IgD-negative memory B cell (primary cell): ENCODE measurements at regions not wholly inside any gene's neighbourhood (a gene's known extent, or its start where the extent isn't known, plus 50 kb on each side); places are given as distances from the start of the nearest gene placed in this dataset.

Source experiments
- H3K27ac Mint-ChIP-seq, 3 donors: one replicate each; pipeline ENCODE4 v1.8.0; 2020 to 2022; ENCODE audit warnings: mild to moderate bottlenecking in 3 of 3, mixed read lengths in 3 of 3, moderate library complexity in 1 of 3
- H3K27me3 Mint-ChIP-seq: one replicate; pipeline ENCODE4 v1.8.0; 2021; ENCODE audit warnings: mixed read lengths
- H3K36me3 Mint-ChIP-seq: one replicate; pipeline ENCODE4 v1.8.0; 2020; ENCODE audit warnings: mild to moderate bottlenecking, mixed read lengths
- H3K4me1 Mint-ChIP-seq, 3 donors: one replicate each; pipeline ENCODE4 v1.8.0; 2020 to 2022; ENCODE audit warnings: mixed read lengths in 3 of 3, mild to moderate bottlenecking in 1 of 3
- H3K4me3 Mint-ChIP-seq, 4 donors: one replicate each; pipeline ENCODE4 v1.8.0; 2020 to 2022; ENCODE audit warnings: mild to moderate bottlenecking in 4 of 4, mixed read lengths in 4 of 4, moderate library complexity in 3 of 4
- H3K9me3 Mint-ChIP-seq, 3 donors: one replicate each; pipeline ENCODE4 v1.8.0; 2020 to 2021; ENCODE audit warnings: mixed read lengths in 3 of 3, mild to moderate bottlenecking in 1 of 3

GRCh38 chr10:56943221-56943755, 582.2 kb upstream of the ZWINT start:
- Mint-ChIP-seq H3K27ac (no peak overlapping the region), H3K27me3 (no peaks in the 10 kb centered on the region), H3K36me3 (peaks cover 1% of the 10 kb centered on the region), H3K9me3 (peaks cover 6 to 8% (median 6%) of the 10 kb centered on the region in 3 donors), H3K4me3 (no peak overlapping the region), H3K4me1 (no peaks in the 10 kb centered on the region)

- peak overlapping the region in 1 of 3 donors; percentile 25 for H3K27ac Mint-ChIP-seq
- H3K9me3 Mint-ChIP-seq = peaks cover 4 to 16% (median 5%) of the 10 kb centered on the region in 3 donors
- no peaks in the 10 kb centered on the region for H3K36me3 Mint-ChIP-seq
- peak overlapping the region in 1 of 4 donors; percentile 49 for H3K4me3 Mint-ChIP-seq
- H3K4me1 Mint-ChIP-seq = no peaks in the 10 kb centered on the region
- no peaks in the 10 kb centered on the region for H3K27me3 Mint-ChIP-seq
These were observed 573.5 kb upstream of the ZWINT start for GRCh38 chr10:56934515-56934914.

DNA sequence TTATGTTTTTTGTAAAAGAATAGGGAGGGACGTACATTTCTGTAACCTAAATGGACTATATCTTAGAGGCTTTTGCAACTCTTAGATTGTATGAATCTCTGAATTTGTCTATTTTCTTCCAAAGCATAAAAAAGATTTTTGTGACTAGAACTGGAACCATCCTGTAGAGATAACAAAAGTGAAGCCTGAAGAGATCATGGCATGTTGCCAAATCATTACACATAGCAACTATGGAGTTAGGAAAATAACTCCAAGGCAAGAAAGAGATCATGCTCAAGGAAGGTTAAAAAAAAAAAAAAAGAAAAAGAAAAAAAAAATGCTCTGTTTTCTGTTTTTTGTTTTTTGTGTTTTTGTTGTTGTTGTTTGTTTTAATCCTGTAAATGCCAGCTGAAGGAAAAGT, 567.7 kb upstream of the ZWINT start:
- Mint-ChIP-seq H3K36me3 (no peaks in the 10 kb centered on the region), H3K27ac (no peak overlapping the region), H3K9me3 (peaks cover 2 to 17% (median 7%) of the 10 kb centered on the region in 3 donors), H3K4me3 (no peak overlapping the region), H3K27me3 (no peaks in the 10 kb centered on the region), H3K4me1 (no peaks in the 10 kb centered on the region)

DNA sequence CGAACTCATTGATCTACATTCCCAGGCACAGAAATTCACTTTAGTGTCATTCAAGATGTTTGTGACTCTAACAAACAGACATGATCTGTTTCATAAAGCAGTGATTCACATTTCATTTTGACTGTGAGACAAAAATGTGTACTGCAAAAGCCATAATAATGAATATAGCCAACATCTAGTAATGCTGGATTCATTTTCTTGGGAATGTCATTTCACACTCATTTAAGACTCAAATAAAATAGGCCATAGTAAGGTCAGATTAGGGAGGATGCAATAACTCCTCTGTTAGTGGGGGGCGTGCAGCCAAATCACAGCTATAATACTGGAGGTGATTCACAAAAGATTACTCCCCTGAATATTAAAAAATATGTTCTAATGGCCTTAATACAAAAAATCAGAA, 566.6 kb upstream of the ZWINT start:
- Mint-ChIP-seq H3K4me1 (no peaks in the 10 kb centered on the region), H3K27me3 (no peaks in the 10 kb centered on the region), H3K27ac (no peak overlapping the region), H3K4me3 (no peak overlapping the region), H3K36me3 (no peaks in the 10 kb centered on the region), H3K9me3 (peaks cover 2 to 19% (median 7%) of the 10 kb centered on the region in 3 donors)

- no peaks in the 10 kb centered on the region for H3K4me1 Mint-ChIP-seq
- H3K36me3 Mint-ChIP-seq = no peaks in the 10 kb centered on the region
- no peaks in the 10 kb centered on the region for H3K27me3 Mint-ChIP-seq
- H3K4me3 Mint-ChIP-seq = no peak overlapping the region
- H3K9me3 Mint-ChIP-seq = peaks cover 0 to 14% (median 7%) of the 10 kb centered on the region in 3 donors
- no peak overlapping the region for H3K27ac Mint-ChIP-seq
These were observed 559.7 kb upstream of the ZWINT start for GRCh38 chr10:56920601-56921261.

DNA sequence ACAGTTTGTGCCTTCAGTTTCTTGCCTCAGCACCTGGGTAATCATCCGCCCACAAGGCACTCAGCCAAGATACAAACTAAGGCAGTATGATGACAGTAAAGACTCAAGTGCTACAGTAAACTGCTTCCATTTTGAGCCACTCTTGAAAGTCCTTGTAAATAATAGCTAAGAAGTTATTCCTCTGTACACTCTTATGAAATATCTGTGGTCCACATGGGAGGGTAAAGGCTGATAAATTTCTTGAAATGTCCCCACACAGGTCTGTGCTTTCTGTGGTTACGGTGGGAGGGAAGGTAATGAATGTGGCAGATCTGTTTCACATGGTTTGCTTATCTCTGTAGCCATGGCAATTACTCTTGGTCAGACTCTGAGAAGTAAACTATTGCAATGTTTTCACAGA, 551.0 kb upstream of the ZWINT start:
- Mint-ChIP-seq H3K4me3 (no peak overlapping the region), H3K4me1 (no peaks in the 10 kb centered on the region), H3K36me3 (peaks cover 1% of the 10 kb centered on the region), H3K27ac (no peak overlapping the region), H3K9me3 (peaks cover 0 to 4% (median 2%) of the 10 kb centered on the region in 3 donors), H3K27me3 (no peaks in the 10 kb centered on the region)

DNA sequence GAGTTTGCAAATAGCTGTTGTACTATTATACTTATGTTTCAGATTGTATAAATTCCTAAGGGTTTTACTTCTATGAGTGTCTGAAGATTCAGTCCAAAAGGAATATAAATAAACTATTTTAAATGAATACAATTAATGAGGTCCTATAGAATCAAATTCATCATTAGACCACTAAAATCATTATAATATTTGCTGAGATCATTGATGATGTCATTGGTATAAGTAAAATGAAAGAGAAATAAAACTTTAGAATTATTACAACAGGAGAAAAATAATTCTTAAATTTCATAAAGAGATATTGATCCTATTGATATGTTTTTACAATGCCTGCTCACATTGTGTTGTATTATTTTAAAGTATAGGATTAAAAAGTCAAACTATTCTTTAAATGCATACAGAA, 544.0 kb upstream of the ZWINT start:
- Mint-ChIP-seq H3K4me3 (no peak overlapping the region), H3K27me3 (no peaks in the 10 kb centered on the region), H3K36me3 (no peaks in the 10 kb centered on the region), H3K27ac (no peak overlapping the region), H3K9me3 (no peaks in the 10 kb centered on the region), H3K4me1 (no peaks in the 10 kb centered on the region)

GRCh38 chr10:56902554-56902953, 541.5 kb upstream of the ZWINT start:
- H3K27me3 Mint-ChIP-seq = no peaks in the 10 kb centered on the region
- H3K4me1 Mint-ChIP-seq = no peaks in the 10 kb centered on the region
- H3K9me3 Mint-ChIP-seq = peaks cover 0 to 2% (median 0%) of the 10 kb centered on the region in 3 donors
- H3K4me3 Mint-ChIP-seq = no peak overlapping the region
- H3K27ac Mint-ChIP-seq = no peak overlapping the region
- H3K36me3 Mint-ChIP-seq = no peaks in the 10 kb centered on the region

DNA sequence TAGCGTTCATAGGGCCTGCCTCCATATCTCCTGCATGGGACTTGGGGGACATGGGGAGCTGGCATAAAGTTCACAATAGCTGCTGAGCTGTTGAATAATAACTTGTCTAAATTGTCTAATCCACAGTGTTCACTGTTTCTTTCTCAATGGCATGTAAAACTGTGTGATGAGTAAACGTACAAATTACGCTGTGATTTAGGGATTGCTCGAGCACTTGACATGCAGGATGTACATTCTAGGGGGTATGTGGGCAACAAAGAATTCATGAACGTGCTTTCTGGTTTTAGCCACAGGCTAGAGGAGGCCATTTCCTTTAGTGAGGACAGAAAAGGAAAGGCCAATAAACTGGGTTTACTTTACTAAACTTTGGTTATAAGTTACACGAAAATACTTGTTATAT, 534.2 kb upstream of the ZWINT start:
- Mint-ChIP-seq H3K36me3 (peaks cover 2% of the 10 kb centered on the region), H3K27me3 (no peaks in the 10 kb centered on the region), H3K27ac (no peak overlapping the region), H3K4me3 (no peak overlapping the region), H3K4me1 (peaks cover 0 to 2% (median 0%) of the 10 kb centered on the region in 3 donors), H3K9me3 (peaks cover 0 to 2% (median 0%) of the 10 kb centered on the region in 3 donors)

DNA sequence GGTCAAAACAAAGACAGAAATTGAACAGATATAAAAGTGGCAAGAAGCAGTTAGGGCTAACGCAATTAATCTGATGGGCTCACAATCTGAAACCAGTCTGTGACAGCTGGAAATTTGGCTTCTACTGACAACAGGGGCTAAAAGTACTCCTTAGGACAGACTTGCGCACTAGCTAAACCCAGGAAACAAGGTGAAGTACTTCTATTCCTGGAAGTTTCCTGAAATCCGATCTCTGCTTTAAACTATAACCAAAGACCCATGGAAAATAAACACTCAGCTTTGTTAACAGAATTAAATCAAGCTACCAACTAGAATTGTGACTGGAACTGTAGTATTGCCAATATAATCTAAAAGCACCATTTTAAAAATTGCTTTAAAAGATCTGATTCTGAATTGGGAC, 520.2 kb upstream of the ZWINT start:
- Mint-ChIP-seq H3K4me3 (no peak overlapping the region), H3K4me1 (no peaks in the 10 kb centered on the region), H3K9me3 (peaks cover 0 to 4% (median 2%) of the 10 kb centered on the region in 3 donors), H3K27ac (no peak overlapping the region), H3K27me3 (no peaks in the 10 kb centered on the region), H3K36me3 (no peaks in the 10 kb centered on the region)

GRCh38 chr10:56880606-56881005, 519.5 kb upstream of the ZWINT start:
- Mint-ChIP-seq H3K36me3 (no peaks in the 10 kb centered on the region), H3K27me3 (no peaks in the 10 kb centered on the region), H3K4me1 (no peaks in the 10 kb centered on the region), H3K27ac (no peak overlapping the region), H3K9me3 (peaks cover 0 to 4% (median 2%) of the 10 kb centered on the region in 3 donors), H3K4me3 (no peak overlapping the region)

DNA sequence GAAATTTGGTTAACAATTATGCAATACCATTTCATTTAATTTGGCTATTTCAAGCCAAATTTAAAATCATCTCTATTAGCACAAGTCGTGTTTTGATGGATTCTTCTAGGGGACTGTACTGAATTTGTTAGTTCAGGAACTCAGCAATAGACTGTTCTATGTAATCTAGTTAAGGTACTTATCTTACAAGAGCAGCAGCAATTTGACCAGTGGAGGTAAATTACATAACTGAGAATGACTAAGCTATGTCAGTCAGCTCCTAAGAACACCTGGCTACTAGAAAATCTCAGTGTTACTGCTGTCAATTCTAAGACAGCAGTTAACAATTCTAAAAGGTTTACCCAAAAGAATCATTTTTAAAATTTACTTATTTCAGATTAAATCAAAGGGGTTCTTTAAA, 513.9 kb upstream of the ZWINT start:
- H3K9me3 Mint-ChIP-seq = peaks cover 2 to 8% (median 3%) of the 10 kb centered on the region in 3 donors
- no peaks in the 10 kb centered on the region for H3K4me1 Mint-ChIP-seq
- H3K36me3 Mint-ChIP-seq = no peaks in the 10 kb centered on the region
- H3K4me3 Mint-ChIP-seq = no peak overlapping the region
- no peaks in the 10 kb centered on the region for H3K27me3 Mint-ChIP-seq
- H3K27ac Mint-ChIP-seq = no peak overlapping the region

- Mint-ChIP-seq H3K4me3 (no peak overlapping the region), H3K27ac (no peak overlapping the region), H3K9me3 (peaks cover 2 to 11% (median 2%) of the 10 kb centered on the region in 3 donors), H3K36me3 (no peaks in the 10 kb centered on the region), H3K4me1 (no peaks in the 10 kb centered on the region), H3K27me3 (no peaks in the 10 kb centered on the region)
These were observed 510.2 kb upstream of the ZWINT start for GRCh38 chr10:56871160-56871668.

GRCh38 chr10:56867236-56867635, 506.2 kb upstream of the ZWINT start:
- Mint-ChIP-seq H3K4me1 (no peaks in the 10 kb centered on the region), H3K36me3 (no peaks in the 10 kb centered on the region), H3K9me3 (peaks cover 2 to 7% (median 2%) of the 10 kb centered on the region in 3 donors), H3K27me3 (no peaks in the 10 kb centered on the region), H3K27ac (no peak overlapping the region), H3K4me3 (no peak overlapping the region)

DNA sequence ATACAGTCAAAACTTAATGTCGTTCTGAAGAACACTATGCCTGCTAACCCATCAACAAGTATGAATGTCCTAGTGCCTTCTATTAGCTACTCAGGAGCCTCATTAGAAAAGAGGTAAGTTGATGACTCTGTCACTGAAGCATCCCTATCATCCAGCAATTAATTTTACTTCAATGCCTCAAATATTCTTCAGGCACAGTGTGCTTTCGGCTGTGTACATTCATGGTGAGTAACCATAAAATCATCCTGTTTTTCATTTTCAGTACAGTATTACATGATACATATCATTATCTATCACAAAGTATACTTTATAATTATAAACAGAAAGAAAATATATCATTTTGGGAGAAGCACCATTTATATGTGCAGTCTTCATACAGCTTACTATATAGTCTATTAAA, 495.5 kb upstream of the ZWINT start:
- no peaks in the 10 kb centered on the region for H3K9me3 Mint-ChIP-seq
- no peaks in the 10 kb centered on the region for H3K4me1 Mint-ChIP-seq
- H3K27me3 Mint-ChIP-seq = no peaks in the 10 kb centered on the region
- no peaks in the 10 kb centered on the region for H3K36me3 Mint-ChIP-seq
- no peak overlapping the region for H3K27ac Mint-ChIP-seq
- H3K4me3 Mint-ChIP-seq = no peak overlapping the region

GRCh38 chr10:56844978-56845529, 484.0 kb upstream of the ZWINT start:
- no peaks in the 10 kb centered on the region for H3K27me3 Mint-ChIP-seq
- no peak overlapping the region for H3K27ac Mint-ChIP-seq
- no peaks in the 10 kb centered on the region for H3K4me1 Mint-ChIP-seq
- no peak overlapping the region for H3K4me3 Mint-ChIP-seq
- no peaks in the 10 kb centered on the region for H3K9me3 Mint-ChIP-seq
- no peaks in the 10 kb centered on the region for H3K36me3 Mint-ChIP-seq
